ENCODE measurements at regions not wholly inside any gene's neighbourhood (a gene's known extent, or its start where the extent isn't known, plus 50 kb on each side); places are given as distances from the start of the nearest gene placed in this dataset.

DNA sequence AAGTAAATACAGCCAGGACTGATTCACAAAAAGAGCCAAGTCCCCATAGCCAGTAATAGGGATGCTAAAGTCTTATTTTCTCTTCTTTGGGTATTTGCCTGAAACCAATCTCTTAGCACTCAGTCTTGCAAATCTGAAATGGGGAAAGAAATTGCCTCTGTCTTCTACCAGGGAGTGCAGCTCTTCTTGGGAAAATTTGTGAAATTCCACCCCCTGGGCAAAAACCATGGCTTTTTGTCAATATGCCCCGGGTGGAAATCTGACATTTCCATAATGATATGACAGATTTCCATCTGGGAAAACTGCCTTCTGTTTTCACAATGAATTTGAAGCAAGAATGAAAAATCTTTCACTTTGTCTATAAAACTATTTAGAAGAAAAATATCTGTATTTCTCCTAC is 628.1 kb downstream of the BCL11A start:
- no peak for DNase-seq (ENCODE audit: low read depth)
- TF ChIP-seq, protein P1, sequence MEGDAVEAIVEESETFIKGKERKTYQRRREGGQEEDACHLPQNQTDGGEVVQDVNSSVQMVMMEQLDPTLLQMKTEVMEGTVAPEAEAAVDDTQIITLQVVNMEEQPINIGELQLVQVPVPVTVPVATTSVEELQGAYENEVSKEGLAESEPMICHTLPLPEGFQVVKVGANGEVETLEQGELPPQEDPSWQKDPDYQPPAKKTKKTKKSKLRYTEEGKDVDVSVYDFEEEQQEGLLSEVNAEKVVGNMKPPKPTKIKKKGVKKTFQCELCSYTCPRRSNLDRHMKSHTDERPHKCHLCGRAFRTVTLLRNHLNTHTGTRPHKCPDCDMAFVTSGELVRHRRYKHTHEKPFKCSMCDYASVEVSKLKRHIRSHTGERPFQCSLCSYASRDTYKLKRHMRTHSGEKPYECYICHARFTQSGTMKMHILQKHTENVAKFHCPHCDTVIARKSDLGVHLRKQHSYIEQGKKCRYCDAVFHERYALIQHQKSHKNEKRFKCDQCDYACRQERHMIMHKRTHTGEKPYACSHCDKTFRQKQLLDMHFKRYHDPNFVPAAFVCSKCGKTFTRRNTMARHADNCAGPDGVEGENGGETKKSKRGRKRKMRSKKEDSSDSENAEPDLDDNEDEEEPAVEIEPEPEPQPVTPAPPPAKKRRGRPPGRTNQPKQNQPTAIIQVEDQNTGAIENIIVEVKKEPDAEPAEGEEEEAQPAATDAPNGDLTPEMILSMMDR (conservative IDR thresholded peaks at IDR 0.05; ENCODE audit: low read depth, low read length): no peak

DNA sequence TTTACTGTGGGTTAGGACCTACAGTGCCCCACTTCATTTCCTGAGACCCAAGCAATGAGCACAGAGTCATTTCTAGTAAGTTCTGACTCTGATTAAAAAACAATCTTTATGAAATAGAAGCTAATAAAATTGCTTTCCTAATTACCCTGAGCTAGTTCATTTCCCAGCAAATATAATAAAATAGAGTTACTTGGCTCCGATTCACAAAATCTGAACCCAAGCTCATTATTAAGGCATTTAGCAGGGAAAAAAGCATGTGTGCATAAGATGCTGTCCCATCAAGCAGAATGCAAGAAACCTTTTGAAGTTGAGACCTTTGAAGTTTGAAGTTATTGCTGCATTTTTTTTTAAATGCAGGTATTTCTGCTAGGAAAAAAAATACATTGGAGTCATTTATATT is 629.1 kb downstream of the BCL11A start:
- DNase-seq (ENCODE audit: low read depth): no peak
- no peak overlapping the region for H3K4me3 ChIP-seq (ENCODE audit: low read length)
- TF ChIP-seq, protein P1 (conservative IDR thresholded peaks at IDR 0.05; ENCODE audit: low read depth, low read length): no peak

More for the DNA sequence above, 628.1 kb downstream of the BCL11A start:
- no peak overlapping the region for H3K4me3 ChIP-seq (ENCODE audit: low read length)

DNA sequence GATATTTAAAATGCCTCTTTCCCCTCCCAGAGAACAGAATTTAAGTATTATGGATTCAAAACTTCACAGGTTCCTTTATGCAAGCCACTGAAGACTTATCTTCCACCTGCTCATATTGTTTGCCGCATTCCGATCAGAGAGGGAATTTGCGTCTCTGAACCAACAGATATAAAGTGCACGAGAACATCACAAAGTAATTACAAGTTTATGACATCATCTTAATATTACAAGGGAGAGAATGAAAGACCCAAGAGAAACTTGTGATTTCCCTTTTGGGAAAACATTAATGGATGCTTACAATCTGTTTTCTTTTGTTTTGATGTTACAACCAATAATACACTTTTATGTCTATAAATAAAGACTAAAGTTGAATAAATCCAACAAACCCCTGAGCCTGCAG is 631.0 kb downstream of the BCL11A start:
- H3K4me3 ChIP-seq (ENCODE audit: low read length): no peak overlapping the region
- no peak for DNase-seq (ENCODE audit: low read depth)
- TF ChIP-seq, protein P1 (conservative IDR thresholded peaks at IDR 0.05; ENCODE audit: low read depth, low read length): no peak

DNA sequence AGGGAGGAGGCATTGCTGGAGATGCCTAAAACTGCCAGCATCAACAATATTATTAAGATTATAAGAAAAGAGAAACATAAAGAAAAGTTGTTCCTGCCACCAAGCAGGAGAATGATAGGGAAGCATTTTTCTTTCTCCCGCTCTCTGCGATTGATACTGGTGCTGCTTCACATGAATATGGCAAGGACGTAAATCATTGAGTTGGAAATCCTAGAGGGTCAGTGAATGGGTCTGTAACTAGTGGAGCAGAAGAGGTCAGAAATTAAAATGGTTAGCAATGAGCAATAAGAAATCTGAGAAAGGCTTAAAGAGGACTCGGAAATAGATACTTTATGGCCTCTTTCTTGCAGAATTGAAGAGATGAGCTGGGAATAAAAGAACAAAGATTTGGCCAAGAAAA is 631.7 kb downstream of the BCL11A start:
- no peak for DNase-seq (ENCODE audit: low read depth)
- no peak overlapping the region for H3K4me3 ChIP-seq (ENCODE audit: low read length)
- TF ChIP-seq, protein P1 (conservative IDR thresholded peaks at IDR 0.05; ENCODE audit: low read depth, low read length): no peak

DNA sequence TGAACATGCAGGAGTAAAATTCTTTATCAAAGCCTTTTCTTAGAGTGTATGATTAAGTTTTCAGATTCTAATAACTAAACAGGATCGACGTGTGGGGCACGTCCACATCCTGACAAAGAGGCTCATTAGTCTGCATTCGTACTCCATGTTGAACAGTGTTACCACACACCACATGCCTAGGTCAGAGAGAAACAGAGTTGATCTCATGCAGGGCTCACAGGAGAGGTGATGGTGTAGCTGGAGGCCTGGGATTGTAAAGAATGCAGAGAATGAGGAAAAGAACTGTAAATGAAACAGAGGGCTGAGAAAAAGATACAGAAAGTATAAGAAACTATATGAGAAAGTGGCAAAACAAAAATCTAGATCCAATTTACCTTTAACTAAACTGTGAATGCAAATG is 632.5 kb downstream of the BCL11A start:
- TF ChIP-seq, protein P1 (conservative IDR thresholded peaks at IDR 0.05; ENCODE audit: low read depth, low read length): no peak
- DNase-seq (ENCODE audit: low read depth): no peak
- no peak overlapping the region for H3K4me3 ChIP-seq (ENCODE audit: low read length)

DNA sequence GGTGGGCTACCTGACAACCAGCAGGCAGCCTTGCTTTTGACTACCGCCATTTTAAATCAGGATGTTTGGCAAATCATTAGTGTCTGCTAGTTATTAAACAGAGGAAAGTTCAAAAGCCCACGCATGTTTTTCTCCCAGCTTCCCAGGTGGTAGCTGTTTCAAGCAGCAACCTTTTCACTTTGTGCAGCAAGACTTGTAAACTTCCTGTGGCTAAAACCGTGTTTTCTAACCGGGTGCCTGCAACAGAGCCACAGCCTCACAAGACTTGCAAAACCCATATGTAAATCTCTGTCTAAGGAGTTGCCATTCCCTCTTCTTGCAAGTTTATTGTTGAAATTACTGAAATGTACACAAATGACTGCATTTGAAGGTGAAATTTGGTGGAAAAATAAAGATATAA is 633.1 kb downstream of the BCL11A start:
- TF ChIP-seq, protein P1 (conservative IDR thresholded peaks at IDR 0.05; ENCODE audit: low read depth, low read length): no peak
- H3K4me3 ChIP-seq (ENCODE audit: low read length): no peak overlapping the region
- no peak for DNase-seq (ENCODE audit: low read depth)

DNA sequence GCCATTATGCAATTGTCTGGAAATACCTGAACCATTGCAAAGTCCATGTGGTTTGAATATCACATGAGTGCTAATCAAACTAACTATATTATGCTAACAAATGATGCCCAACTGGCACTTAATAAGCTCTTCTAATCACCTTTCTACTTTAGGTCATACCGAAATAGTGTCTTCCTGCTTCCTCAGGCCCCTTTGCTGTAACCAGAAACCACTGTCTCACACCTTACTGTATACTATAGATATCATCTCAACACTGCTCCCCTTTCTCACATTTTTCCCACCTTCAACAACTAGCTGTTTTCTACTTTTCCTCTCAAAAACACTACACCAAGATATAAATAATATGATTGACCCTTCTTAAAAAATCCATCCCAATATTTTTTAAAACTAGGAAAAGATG is 633.9 kb downstream of the BCL11A start:
- no peak overlapping the region for H3K4me3 ChIP-seq (ENCODE audit: low read length)
- TF ChIP-seq, protein P1 (conservative IDR thresholded peaks at IDR 0.05; ENCODE audit: low read depth, low read length): no peak
- no peak for DNase-seq (ENCODE audit: low read depth)

Measured in retinal pigment epithelial cell (primary cell).